Osteocyte (in vitro differentiated cells): ENCODE measurements at regions not wholly inside any gene's neighbourhood (a gene's known extent, or its start where the extent isn't known, plus 50 kb on each side); places are given as distances from the start of the nearest gene placed in this dataset.

ENCODE experiments used
- DNase-seq: peaks from one replicate; pipeline ENCODE4 v3.0.0; 2021; ENCODE audit warnings: mixed read lengths; ENCODE audit not compliant: unreplicated experiment; ENCODE audit errors: extremely low spot score
- H3K27ac Mint-ChIP-seq: one replicate; pipeline ENCODE4 v1.8.0; 2021; ENCODE audit warnings: mild to moderate bottlenecking, mixed read lengths; ENCODE audit not compliant: unreplicated experiment
- H3K27me3 Mint-ChIP-seq: one replicate; pipeline ENCODE4 v1.8.0; 2021; ENCODE audit warnings: mixed read lengths; ENCODE audit not compliant: unreplicated experiment
- H3K36me3 Mint-ChIP-seq: one replicate; pipeline ENCODE4 v1.8.0; 2021; ENCODE audit warnings: mixed read lengths; ENCODE audit not compliant: unreplicated experiment
- H3K4me1 Mint-ChIP-seq: one replicate; pipeline ENCODE4 v1.8.0; 2021; ENCODE audit warnings: mixed read lengths; ENCODE audit not compliant: unreplicated experiment
- H3K4me3 Mint-ChIP-seq: one replicate; pipeline ENCODE4 v1.8.0; 2021; ENCODE audit warnings: mild to moderate bottlenecking, moderate library complexity, mixed read lengths; ENCODE audit not compliant: unreplicated experiment
- H3K9me3 Mint-ChIP-seq: one replicate; pipeline ENCODE4 v1.8.0; 2021; ENCODE audit warnings: mixed read lengths; ENCODE audit not compliant: unreplicated experiment
- TF ChIP-seq, protein P1 (sequence below): fragments of 200-600 bp; sonication (generic); IDR thresholded peaks from 2 replicates; pipeline ENCODE4 v1.5.0; 2021; ENCODE audit warnings: antibody characterized with exemption, mild to moderate bottlenecking, moderate library complexity

GRCh38 chr5:8766448-8766847 is 779.4 kb downstream of the SEMA5A start:
- H3K4me1 Mint-ChIP-seq = peaks cover 39% of the 10 kb centered on the region

DNA sequence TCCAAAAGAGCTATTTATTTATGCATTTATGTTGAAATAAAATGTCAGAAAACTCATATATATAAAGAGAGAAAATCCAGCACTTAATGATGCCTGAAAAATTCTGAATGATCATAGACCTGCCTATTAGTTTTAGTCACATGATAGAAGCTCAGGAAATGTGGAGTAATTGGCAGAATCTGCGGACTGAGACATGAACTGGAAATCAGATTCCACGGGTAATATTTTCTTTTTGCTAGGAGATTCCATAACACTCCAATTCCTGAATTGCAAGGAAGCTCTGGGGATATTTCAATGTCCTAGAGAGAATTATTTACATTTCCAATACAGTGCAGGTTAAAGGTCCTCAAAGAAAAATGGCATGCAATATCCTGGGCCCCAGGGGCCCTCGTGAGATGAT is 778.8 kb downstream of the SEMA5A start:
- Mint-ChIP-seq H3K36me3 (no peaks in the 10 kb centered on the region), H3K9me3 (no peaks in the 10 kb centered on the region)

More at GRCh38 chr5:8766448-8766847, 779.4 kb downstream of the SEMA5A start:
- Mint-ChIP-seq H3K27me3 (no peaks in the 10 kb centered on the region), H3K36me3 (no peaks in the 10 kb centered on the region), H3K27ac (no peak overlapping the region), H3K4me3 (no peak overlapping the region), H3K9me3 (no peaks in the 10 kb centered on the region)
- DNase-seq = no peak
- TF ChIP-seq, protein P1, sequence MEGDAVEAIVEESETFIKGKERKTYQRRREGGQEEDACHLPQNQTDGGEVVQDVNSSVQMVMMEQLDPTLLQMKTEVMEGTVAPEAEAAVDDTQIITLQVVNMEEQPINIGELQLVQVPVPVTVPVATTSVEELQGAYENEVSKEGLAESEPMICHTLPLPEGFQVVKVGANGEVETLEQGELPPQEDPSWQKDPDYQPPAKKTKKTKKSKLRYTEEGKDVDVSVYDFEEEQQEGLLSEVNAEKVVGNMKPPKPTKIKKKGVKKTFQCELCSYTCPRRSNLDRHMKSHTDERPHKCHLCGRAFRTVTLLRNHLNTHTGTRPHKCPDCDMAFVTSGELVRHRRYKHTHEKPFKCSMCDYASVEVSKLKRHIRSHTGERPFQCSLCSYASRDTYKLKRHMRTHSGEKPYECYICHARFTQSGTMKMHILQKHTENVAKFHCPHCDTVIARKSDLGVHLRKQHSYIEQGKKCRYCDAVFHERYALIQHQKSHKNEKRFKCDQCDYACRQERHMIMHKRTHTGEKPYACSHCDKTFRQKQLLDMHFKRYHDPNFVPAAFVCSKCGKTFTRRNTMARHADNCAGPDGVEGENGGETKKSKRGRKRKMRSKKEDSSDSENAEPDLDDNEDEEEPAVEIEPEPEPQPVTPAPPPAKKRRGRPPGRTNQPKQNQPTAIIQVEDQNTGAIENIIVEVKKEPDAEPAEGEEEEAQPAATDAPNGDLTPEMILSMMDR = no peak

GRCh38 chr5:8767746-8768145 is 778.1 kb downstream of the SEMA5A start:
- H3K27ac Mint-ChIP-seq = peak overlapping the region; percentile 19
- no peaks in the 10 kb centered on the region for H3K9me3 Mint-ChIP-seq
- no peak for DNase-seq
- H3K4me1 Mint-ChIP-seq = peaks cover 39% of the 10 kb centered on the region
- TF ChIP-seq, protein P1 = no peak
- H3K4me3 Mint-ChIP-seq = no peak overlapping the region
- no peaks in the 10 kb centered on the region for H3K27me3 Mint-ChIP-seq
- H3K36me3 Mint-ChIP-seq = no peaks in the 10 kb centered on the region

More for the DNA sequence above, 778.8 kb downstream of the SEMA5A start:
- peak overlapping the region; percentile 74 for H3K27ac Mint-ChIP-seq
- TF ChIP-seq, protein P1 = no peak
- peaks cover 39% of the 10 kb centered on the region for H3K4me1 Mint-ChIP-seq
- DNase-seq = no peak
- H3K27me3 Mint-ChIP-seq = no peaks in the 10 kb centered on the region
- no peak overlapping the region for H3K4me3 Mint-ChIP-seq

DNA sequence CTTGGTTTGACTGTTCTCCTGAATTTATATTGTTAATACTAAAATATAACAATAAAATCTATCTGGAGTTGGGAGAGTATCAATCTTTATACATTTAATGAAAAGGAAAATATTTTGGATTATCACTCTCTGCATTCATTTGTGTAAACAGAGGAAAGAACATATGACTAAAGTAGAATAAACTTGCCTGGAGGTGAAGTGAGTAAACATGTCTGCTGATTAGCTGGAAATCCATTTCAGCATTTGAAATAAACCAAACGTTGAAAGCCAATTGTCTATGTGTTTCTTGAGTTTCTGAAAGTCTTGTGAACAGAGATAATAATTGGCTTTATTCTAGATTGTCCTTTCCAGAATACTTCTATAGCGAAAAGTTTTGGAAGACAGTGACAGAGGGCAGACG is 776.2 kb downstream of the SEMA5A start:
- no peak overlapping the region for H3K27ac Mint-ChIP-seq
- DNase-seq = no peak
- H3K9me3 Mint-ChIP-seq = no peaks in the 10 kb centered on the region
- no peaks in the 10 kb centered on the region for H3K27me3 Mint-ChIP-seq
- no peaks in the 10 kb centered on the region for H3K36me3 Mint-ChIP-seq
- peaks cover 39% of the 10 kb centered on the region for H3K4me1 Mint-ChIP-seq
- H3K4me3 Mint-ChIP-seq = no peak overlapping the region
- TF ChIP-seq, protein P1 = no peak

DNA sequence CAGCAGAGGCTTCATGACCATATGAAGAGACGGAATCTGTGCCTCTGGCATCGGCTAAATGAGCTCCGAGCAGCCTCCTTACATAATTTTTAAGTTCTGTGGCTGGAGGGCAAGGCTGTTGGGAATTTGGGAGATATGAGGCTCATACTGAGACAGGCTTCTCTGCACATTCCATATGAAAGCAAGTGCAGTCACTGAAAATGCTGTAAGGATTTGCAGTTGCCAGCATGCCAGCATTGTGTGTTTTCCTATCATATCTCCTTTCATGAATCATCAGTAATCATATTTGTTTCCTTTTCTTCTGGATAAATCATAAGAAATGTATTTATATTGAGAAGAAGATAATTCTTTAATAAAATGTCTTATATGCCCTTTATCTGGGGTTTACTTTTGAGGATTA is 775.4 kb downstream of the SEMA5A start:
- H3K36me3 Mint-ChIP-seq = no peaks in the 10 kb centered on the region
- no peak overlapping the region for H3K4me3 Mint-ChIP-seq
- no peaks in the 10 kb centered on the region for H3K27me3 Mint-ChIP-seq
- H3K9me3 Mint-ChIP-seq = no peaks in the 10 kb centered on the region
- DNase-seq = no peak
- H3K27ac Mint-ChIP-seq = no peak overlapping the region
- TF ChIP-seq, protein P1 = no peak
- peaks cover 39% of the 10 kb centered on the region for H3K4me1 Mint-ChIP-seq
